WTC11 (cell line): ENCODE measurements at regions not wholly inside any gene's neighbourhood (a gene's known extent, or its start where the extent isn't known, plus 50 kb on each side); places are given as distances from the start of the nearest gene placed in this dataset.

Experiments
- CTCF ChIP-seq: fragments of 200-600 bp; IDR thresholded peaks from 2 replicates; pipeline ENCODE4 v1.8.0; 2022; ENCODE audit warnings: antibody characterized with exemption
- ETV6 ChIP-seq: sonication (generic); formaldehyde crosslinking; IDR thresholded peaks from 2 replicates; pipeline ENCODE4 v1.8.1; 2022; ENCODE audit warnings: mild to moderate bottlenecking, missing genetic modification reagents
- FOXJ3 ChIP-seq: sonication (generic); formaldehyde crosslinking; IDR thresholded peaks from 2 replicates; pipeline ENCODE4 v1.9.0; 2021; ENCODE audit warnings: missing genetic modification reagents, mild to moderate bottlenecking, borderline replicate concordance
- IRF2 ChIP-seq: sonication (generic); formaldehyde crosslinking; IDR thresholded peaks from 2 replicates; pipeline ENCODE4 v1.8.0; 2022; ENCODE audit warnings: low read depth, missing genetic modification reagents, borderline replicate concordance
- MAX ChIP-seq: sonication (generic); formaldehyde crosslinking; IDR thresholded peaks from 2 replicates; pipeline ENCODE4 v1.8.0; 2022; ENCODE audit warnings: mild to moderate bottlenecking, missing genetic modification reagents
- MYBL2 ChIP-seq: sonication (generic); formaldehyde crosslinking; IDR thresholded peaks from 2 replicates; pipeline ENCODE4 v1.8.1; 2023; ENCODE audit warnings: mild to moderate bottlenecking, moderate library complexity, missing genetic modification reagents
- NR2C2 ChIP-seq: sonication (generic); formaldehyde crosslinking; IDR thresholded peaks from 2 replicates; pipeline ENCODE4 v1.8.0; 2022; ENCODE audit warnings: mild to moderate bottlenecking, missing genetic modification reagents
- NR3C1 ChIP-seq: sonication (generic); formaldehyde crosslinking; conservative IDR thresholded peaks from 2 replicates; pipeline ENCODE4 v1.8.1; 2023; ENCODE audit warnings: low read depth, mild to moderate bottlenecking, missing genetic modification reagents
- PRDM15 ChIP-seq: sonication (generic); formaldehyde crosslinking; IDR thresholded peaks from 2 replicates; pipeline ENCODE4 v1.8.0; 2022; ENCODE audit warnings: missing genetic modification reagents
- SP1 ChIP-seq: sonication (generic); formaldehyde crosslinking; conservative IDR thresholded peaks from 2 replicates; pipeline ENCODE4 v1.8.1; 2022; ENCODE audit warnings: missing genetic modification reagents
- ZBTB21 ChIP-seq: sonication (generic); formaldehyde crosslinking; IDR thresholded peaks from 2 replicates; pipeline ENCODE4 v1.8.1; 2023; ENCODE audit warnings: mild to moderate bottlenecking, missing genetic modification reagents, borderline replicate concordance
- TF ChIP-seq, protein P1 (sequence below): sonication (generic); formaldehyde crosslinking; IDR thresholded peaks from 2 replicates; pipeline ENCODE4 v1.8.1; 2023; ENCODE audit warnings: mild to moderate bottlenecking, moderate library complexity, missing genetic modification reagents
- TF ChIP-seq, protein P2 (sequence below): sonication (generic); formaldehyde crosslinking; conservative IDR thresholded peaks from 2 replicates; pipeline ENCODE4 v1.8.1; 2022; ENCODE audit warnings: mild to moderate bottlenecking, missing genetic modification reagents
- TF ChIP-seq, protein P3 (sequence below): sonication (generic); formaldehyde crosslinking; IDR thresholded peaks from 2 replicates; pipeline ENCODE4 v1.8.0; 2022; ENCODE audit warnings: mild to moderate bottlenecking, missing genetic modification reagents

GRCh38 chr7:16080131-16080530 is 341.2 kb downstream of the CRPPA start:
- no peak for TF ChIP-seq ZBTB21 (CRISPR knock-in tag)
- no peak for TF ChIP-seq CTCF
- no peak for TF ChIP-seq NR2C2 (CRISPR knock-in tag)
- TF ChIP-seq, protein P1, sequence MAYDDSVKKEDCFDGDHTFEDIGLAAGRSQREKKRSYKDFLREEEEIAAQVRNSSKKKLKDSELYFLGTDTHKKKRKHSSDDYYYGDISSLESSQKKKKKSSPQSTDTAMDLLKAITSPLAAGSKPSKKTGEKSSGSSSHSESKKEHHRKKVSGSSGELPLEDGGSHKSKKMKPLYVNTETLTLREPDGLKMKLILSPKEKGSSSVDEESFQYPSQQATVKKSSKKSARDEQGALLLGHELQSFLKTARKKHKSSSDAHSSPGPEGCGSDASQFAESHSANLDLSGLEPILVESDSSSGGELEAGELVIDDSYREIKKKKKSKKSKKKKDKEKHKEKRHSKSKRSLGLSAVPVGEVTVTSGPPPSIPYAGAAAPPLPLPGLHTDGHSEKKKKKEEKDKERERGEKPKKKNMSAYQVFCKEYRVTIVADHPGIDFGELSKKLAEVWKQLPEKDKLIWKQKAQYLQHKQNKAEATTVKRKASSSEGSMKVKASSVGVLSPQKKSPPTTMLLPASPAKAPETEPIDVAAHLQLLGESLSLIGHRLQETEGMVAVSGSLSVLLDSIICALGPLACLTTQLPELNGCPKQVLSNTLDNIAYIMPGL (CRISPR knock-in tag), result no peak
- TF ChIP-seq, protein P2, sequence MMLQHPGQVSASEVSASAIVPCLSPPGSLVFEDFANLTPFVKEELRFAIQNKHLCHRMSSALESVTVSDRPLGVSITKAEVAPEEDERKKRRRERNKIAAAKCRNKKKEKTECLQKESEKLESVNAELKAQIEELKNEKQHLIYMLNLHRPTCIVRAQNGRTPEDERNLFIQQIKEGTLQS (CRISPR knock-in tag), result no peak
- TF ChIP-seq IRF2 (CRISPR knock-in tag), result no peak
- TF ChIP-seq PRDM15, result no peak
- TF ChIP-seq, protein P3, sequence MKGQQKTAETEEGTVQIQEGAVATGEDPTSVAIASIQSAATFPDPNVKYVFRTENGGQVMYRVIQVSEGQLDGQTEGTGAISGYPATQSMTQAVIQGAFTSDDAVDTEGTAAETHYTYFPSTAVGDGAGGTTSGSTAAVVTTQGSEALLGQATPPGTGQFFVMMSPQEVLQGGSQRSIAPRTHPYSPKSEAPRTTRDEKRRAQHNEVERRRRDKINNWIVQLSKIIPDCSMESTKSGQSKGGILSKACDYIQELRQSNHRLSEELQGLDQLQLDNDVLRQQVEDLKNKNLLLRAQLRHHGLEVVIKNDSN, result no peak
- TF ChIP-seq SP1, result no peak
- TF ChIP-seq NR3C1 (CRISPR knock-in tag), result no peak
- TF ChIP-seq MYBL2, result no peak
- no peak for TF ChIP-seq ETV6 (CRISPR knock-in tag)
- no peak for TF ChIP-seq FOXJ3 (CRISPR knock-in tag)
- TF ChIP-seq MAX (CRISPR knock-in tag), result no peak
